Epithelial cell of esophagus (primary cell): ENCODE measurements at regions not wholly inside any gene's neighbourhood (a gene's known extent, or its start where the extent isn't known, plus 50 kb on each side); places are given as distances from the start of the nearest gene placed in this dataset.

Experiments used
- DNase-seq: peaks from one replicate; pipeline ENCODE4 v3.0.0; 2010; ENCODE audit warnings: low read depth
- H3K4me3 ChIP-seq: 2 replicates; pipeline ENCODE4 v1.5.1; 2011; ENCODE audit warnings: mild to moderate bottlenecking, low read length, control low read depth
- TF ChIP-seq, protein P1 (sequence below): IDR thresholded peaks from 2 replicates; pipeline ENCODE4 v1.5.1; 2011; ENCODE audit warnings: low read depth, mild to moderate bottlenecking, low read length, control low read depth, inconsistent platforms; ENCODE audit not compliant: insufficient read depth; ENCODE audit errors: missing control alignments

DNA sequence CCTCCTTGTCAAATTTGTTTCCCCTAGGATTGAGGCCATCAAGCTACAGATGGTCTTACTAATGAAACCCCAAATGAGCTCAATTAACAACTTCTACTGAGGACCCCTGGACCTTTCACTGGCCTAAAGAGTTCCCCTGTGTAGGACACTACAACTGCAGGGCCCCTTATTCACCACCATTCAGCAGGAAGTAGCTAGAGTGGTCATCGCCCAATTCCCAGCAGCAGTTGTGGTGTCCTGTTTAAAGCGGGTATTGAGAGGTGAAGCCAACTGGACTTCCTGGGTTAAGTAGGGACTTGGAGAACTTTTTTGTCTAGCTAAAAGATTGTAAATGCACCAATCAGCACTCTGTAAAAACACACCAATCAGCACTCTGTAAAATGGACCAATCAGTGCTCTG lies 1466.9 kb downstream of the KCNT2 start:
- DNase-seq = no peak
- no peak overlapping the region for H3K4me3 ChIP-seq
- TF ChIP-seq, protein P1, sequence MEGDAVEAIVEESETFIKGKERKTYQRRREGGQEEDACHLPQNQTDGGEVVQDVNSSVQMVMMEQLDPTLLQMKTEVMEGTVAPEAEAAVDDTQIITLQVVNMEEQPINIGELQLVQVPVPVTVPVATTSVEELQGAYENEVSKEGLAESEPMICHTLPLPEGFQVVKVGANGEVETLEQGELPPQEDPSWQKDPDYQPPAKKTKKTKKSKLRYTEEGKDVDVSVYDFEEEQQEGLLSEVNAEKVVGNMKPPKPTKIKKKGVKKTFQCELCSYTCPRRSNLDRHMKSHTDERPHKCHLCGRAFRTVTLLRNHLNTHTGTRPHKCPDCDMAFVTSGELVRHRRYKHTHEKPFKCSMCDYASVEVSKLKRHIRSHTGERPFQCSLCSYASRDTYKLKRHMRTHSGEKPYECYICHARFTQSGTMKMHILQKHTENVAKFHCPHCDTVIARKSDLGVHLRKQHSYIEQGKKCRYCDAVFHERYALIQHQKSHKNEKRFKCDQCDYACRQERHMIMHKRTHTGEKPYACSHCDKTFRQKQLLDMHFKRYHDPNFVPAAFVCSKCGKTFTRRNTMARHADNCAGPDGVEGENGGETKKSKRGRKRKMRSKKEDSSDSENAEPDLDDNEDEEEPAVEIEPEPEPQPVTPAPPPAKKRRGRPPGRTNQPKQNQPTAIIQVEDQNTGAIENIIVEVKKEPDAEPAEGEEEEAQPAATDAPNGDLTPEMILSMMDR = no peak

DNA sequence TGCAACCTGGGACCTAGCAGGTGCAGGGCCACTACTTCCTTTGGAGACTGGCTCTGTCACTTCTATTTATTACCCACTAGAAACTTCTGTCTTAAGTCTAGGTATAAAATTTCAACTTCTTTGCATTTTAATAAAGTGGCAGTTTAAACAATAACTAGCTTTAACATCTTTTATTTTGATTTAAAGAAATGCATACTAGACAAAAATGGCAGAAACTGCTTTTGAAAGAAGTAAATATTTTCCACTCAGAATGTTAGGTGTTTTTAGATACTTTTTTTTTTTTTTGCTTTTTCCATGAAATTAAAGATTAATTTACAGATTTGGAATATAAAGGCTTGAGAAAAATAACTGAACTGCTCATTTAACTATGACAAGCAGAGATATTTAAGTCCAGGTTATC lies 1477.6 kb downstream of the KCNT2 start:
- DNase-seq = no peak
- TF ChIP-seq, protein P1 = no peak

DNA sequence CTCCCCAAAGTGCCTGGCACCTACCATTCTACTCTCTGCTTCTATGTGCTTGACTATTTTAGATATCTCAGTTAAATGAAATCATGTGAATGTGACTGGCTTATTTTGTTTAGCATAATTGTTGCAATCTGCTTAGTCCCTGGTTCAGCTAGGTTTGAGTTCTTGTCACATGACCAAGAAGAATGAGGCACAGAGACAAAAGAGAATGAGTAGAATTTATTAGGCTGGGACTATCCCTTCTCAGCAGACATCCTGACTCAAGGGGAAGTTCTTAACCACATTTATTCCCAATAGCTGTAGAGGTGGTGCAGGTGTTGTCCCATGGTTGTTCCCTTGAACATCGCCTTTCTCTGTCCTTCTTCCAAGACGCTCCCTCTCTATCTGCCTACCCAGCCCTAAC lies 1485.7 kb downstream of the KCNT2 start:
- no peak for DNase-seq
- H3K4me3 ChIP-seq = no peak overlapping the region
- TF ChIP-seq, protein P1 = no peak

More for the DNA sequence above, 1477.6 kb downstream of the KCNT2 start:
- H3K4me3 ChIP-seq = no peak overlapping the region

DNA sequence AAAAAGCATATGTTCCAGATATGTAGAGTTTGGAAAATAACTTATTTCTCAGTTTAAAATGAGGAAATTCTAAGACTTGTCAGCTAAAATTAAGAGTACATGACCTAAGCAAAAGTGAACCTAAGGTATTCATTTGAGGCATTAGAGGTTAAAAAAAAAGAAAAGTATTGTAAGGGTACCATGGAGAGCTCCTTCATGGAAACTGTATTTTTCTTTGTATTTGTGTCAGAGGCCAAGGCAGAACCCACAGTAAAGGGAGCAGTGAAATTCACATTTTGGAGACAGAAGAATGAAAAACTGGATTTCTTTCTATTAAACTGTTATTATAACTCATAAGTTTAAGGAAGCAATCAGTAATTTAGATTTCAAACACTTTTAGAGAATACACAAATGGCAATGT lies 1494.8 kb downstream of the KCNT2 start:
- no peak overlapping the region for H3K4me3 ChIP-seq
- no peak for DNase-seq
- TF ChIP-seq, protein P1 = no peak

DNA sequence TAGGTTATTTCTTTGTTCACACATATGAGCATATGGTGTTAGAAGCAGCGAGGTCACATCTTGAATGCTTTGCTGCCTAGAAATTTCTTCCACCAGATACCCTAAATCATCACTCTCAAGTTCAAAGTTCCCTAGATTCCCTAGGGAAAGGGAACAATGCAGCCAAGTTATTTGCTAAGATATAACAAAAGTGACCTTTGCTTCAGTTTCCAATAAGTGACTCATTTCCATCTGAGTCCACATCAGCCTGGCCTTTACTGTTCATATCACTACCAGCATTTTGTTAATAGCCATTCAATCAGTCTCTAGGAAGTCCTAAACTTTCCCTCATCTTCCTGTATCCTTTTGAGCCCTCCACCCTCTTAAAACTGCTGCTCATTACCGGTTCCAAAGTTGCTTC lies 1502.5 kb downstream of the KCNT2 start:
- no peak for DNase-seq
- TF ChIP-seq, protein P1 = no peak
- no peak overlapping the region for H3K4me3 ChIP-seq

DNA sequence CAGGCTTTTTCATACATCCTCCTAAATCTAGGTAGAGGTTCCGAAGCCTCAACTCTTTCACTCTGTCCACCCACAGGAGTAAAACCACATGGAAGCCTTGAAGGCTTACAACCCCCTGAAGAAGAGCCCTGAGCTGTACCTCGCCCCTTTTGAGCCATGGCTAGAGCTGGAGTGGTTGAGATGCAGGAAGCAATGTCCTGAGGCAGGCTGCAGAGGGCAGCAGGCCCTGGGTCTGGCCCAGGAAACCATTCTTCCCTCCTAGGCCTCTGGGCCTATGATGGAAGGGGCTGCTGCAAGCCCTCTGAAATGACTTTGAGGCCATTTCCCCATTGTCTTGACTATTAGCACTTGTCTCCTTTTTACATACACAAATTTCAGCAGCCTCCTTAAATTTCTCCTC lies 1503.0 kb downstream of the KCNT2 start:
- DNase-seq = no peak
- no peak overlapping the region for H3K4me3 ChIP-seq
- TF ChIP-seq, protein P1 = no peak

DNA sequence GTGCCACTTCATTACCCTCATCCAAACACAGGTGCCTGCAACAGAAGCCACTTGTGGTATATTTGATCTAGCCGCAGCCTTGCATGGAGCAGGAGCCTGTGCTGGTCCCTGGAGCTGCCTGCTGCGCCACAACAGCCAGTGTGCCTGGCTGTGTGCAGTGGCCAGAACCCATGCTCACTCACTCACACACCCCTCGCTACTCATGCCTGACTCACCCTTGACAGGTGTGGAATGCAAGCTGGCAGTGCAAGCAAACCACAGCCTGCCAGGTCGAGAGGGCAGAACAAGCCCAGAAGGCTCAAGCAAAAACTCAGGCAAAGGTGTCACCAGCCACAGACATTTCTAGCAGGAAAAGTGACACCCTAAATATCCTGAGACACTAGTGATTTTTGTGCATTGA lies 1510.9 kb downstream of the KCNT2 start:
- DNase-seq = peak; percentile 73
- H3K4me3 ChIP-seq = no peak overlapping the region
- TF ChIP-seq, protein P1 = no peak
